Left renal cortex interstitium (tissue), 4 donors: ENCODE measurements at regions not wholly inside any gene's neighbourhood (a gene's known extent, or its start where the extent isn't known, plus 50 kb on each side); places are given as distances from the start of the nearest gene placed in this dataset.
"Not testable (repeated sequence)": the region's sequence is repeated elsewhere in the genome, so short reads cannot be mapped to it uniquely, and the experiment has no call there.

Experiments
- DNase-seq, 4 donors: peaks; one replicate each; pipeline ENCODE4 v3.0.0-alpha.2; 2013; ENCODE audit warnings: low read depth in 4 of 4, low spot score in 2 of 4, missing footprints in 1 of 4

DNA sequence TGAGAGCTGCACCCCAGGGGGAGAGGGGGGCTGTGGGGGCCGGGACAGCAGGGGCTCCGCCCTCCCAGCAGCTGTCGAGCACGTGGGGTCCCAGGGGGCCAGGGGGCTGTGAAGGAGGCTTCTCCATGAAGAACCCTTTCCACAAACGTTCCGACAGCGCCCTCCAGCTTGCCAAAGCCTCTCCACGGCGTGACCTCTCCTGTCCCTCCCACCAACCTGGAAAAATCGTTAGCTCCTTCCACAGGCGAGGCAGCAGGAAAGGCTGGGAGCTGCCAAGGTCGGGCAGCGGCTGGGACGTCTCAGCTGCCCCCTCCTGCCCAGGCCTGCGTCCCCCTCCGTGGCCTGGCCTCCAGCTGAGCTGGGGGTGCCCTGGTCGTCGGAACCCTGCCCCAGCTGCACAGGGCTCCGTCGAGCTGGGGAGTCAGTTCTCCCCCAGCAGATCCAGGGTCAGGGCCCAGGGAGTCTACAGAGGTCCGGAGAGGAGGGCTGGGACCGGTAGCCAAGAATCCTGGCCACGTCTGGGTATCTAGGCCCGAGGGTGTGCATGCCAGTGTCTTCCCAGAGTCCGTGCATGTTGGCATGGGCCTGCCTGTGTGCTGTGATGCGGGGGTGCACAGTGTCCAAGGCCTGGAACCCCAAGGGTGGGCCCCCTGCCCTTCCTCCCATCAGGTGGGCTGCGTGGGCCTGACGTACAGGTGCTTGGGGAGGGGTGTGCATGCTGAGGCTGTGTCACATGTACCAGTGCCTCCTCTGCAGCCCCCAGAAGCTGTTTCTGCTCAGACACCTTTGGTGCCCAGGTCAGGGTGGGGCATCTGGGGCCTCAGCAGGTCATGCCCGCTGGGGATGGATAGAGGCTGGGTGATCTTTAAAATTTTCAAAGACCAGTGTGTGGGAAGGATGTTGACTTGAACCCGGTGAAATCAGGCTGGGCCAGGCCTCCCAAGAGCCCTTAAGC is 66.5 kb downstream of the UNCX start:
- DNase-seq = no peak

- no peak for DNase-seq
These were observed 67.5 kb downstream of the UNCX start for GRCh38 chr7:1300206-1300605.

DNA sequence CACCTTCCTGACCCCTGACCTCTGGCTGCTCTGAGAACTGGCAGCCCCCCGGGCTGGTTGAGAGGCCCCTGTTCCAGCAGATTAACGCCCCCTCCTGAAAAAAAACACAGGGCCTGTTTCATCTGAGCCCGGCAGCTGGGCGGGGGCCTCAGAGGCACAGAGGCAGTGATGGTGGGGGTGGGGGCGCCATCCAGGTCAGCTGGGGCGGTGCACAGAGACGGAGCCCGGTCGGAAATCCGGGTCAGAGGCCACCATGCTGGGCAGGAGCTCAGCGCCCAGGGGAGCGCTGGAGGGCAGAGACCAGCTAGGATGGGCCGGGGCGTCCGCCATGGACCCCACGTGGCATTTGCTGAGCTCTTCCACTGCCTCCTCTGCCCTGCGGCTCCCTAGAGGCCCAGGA is 68.0 kb downstream of the UNCX start:
- no peak for DNase-seq

GRCh38 chr7:1301054-1301881 is 68.6 kb downstream of the UNCX start:
- no peak for DNase-seq

DNA sequence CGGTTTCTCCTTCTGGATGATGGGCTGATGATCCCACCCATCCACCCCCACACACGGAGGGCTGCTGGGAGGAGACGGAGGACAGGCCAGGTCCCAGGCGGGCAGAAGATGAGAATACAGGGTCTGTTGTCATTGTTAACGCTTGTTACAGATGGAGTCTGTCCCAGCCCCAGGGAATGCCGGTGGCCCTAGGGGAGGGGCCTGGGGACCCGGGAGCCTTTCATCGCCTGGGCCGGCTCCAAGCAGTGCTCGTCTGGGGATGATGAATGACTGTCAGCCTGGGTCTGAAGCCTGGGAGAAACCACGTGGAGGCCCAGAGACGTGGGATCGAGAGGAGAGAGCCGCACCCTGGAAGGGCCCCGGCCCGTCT is 69.2 kb downstream of the UNCX start:
- no peak for DNase-seq

GRCh38 chr7:1302936-1303335 is 70.3 kb downstream of the UNCX start:
- DNase-seq = no peak

DNA sequence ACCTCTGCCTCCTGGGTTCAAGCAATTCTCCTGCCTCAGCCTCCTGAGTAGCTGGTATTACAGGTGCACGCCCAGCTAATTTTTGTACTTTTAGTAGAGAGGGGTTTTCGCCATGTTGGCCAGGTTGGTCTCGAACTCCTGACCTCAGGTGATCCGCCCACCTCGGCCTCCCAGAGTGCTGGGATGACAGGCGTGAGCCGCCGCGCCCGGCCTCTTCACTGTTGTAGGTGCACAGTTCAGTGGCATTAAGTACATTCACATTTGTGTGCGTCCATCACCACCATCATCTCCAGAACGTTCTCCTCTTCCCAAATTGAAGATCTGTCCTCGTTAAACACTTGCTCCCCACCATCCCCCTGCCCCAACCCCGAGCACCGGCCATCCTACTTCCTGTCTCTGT is 71.3 kb downstream of the UNCX start:
- not testable (repeated sequence) for DNase-seq

DNA sequence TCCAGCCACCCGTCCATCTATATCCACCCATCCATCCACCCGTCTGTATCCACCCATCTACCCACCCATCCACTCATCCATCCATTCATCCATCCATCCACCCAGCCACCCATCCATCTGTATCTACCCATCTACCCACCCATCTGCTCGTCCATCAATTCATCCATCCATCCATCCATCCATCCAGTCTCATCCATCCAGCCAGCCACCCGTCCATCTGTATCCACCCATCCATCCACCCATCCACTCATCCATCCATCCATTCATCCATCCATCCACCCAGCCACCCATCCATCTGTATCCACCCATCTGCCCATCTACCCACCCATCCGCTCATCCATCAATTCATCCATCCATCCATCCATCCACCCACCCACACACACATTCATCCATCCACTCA is 73.2 kb downstream of the UNCX start:
- no peak for DNase-seq

DNA sequence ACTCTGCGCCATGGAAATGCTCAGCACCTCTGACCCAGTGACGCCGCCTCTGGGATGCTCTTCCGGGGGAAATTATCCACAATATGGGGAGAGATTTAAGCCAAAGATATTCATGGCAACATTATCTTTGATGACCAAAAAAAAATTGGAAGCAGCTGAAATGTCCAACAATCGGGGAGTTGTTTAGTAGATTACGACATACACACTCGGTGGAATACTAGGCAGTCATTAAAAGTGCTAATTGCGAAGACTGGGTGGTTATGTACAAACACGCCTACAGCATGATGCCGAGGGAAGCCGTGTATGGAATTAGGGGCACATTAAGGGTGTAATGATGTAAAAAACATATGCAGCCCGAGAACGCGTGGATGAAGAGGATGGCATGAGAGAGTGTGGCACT is 75.2 kb downstream of the UNCX start:
- DNase-seq = no peak

- DNase-seq = no peak
These were observed 76.6 kb downstream of the UNCX start for GRCh38 chr7:1309290-1309689.

DNA sequence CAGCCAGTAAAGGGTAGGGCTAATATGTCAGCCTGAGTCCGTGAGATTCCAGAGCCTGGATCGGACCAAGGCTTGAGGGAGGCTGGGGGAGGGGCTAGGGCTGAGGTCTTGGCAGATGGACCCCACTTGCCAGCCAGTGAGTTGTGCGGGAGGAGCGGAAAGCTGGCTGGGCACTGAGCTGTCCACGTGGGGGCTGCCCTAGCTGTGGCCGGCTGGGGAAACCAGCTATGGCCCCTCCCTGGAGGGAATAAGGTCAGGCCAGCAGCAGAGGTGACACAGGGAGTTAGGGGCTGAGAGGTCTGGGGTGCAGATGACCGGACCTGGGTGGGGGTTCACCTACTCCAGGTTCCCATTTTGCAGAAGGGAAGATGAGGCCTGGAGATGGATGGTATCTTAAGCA is 77.3 kb downstream of the UNCX start:
- no peak for DNase-seq

GRCh38 chr7:1310936-1311335 is 78.3 kb downstream of the UNCX start:
- no peak for DNase-seq

- no peak for DNase-seq
These were observed 78.9 kb downstream of the UNCX start for GRCh38 chr7:1311406-1312135.

DNA sequence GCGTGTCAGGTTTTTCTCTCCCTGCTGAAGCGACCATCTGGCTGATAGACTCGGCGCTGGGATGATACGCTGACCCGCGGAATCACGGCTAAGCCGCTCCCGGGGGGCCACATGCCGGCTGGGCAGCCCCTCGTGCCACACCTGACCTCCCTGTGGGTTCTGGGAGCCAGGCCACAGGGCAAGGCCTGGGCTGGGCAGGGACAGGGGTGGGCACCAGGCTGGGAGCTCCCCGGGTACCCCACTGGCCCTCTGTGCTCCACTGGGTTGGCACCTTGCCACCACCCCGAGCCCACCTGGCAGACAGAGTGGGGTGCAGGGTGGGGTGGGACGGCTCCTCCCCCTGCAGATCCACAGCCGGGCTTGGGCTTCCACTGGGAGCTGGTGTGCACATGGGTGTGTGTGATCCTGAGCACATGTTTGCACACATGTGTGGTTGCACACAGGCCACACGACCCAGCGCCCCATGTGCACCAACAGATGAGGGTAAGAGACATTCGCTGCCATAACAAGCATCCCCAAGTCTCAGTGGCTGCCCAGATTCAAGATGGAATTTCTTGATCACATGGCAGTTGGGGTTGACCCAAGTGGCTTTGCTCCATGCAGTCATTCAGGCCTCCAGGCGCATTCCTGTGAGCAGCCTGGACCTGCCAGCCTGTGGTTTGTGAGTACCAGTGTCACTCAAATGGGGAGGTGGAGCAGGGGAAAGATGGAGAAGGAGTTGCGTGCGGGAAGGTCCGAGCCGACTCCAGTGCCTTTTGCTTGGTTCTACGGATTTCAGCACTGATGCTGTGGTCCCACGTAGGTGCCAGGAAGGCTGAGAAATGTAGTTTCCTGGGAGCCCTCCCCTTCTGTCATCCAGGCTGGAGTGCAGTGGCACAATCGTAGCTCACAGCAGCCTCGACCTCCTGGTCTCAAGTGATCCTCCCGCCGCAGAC is 79.7 kb downstream of the UNCX start:
- no peak for DNase-seq

DNA sequence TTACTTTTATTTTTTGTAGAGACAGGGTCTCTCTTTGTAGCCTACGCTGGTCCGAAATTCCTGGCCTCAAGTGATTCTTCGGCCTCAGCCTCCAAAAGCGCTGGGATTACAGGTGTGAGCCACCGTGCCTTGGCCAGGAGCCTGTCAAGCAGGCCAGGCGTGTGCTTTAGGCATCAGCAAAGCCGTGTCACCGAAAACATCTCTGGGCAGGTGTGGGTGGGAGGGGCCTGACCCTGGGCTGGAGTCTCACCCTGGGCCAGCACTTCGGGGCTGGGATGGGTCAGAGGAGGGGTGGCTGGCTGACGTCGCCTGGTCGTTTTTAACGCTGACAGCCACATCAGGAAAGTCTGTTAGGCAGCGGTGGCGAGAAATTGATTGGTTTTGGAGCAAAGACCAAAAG is 80.9 kb downstream of the UNCX start:
- no peak for DNase-seq

- DNase-seq = no peak
These were observed 81.6 kb downstream of the UNCX start for GRCh38 chr7:1314021-1314907.

- DNase-seq = no peak
These were observed 82.3 kb downstream of the UNCX start for GRCh38 chr7:1314908-1315450.

DNA sequence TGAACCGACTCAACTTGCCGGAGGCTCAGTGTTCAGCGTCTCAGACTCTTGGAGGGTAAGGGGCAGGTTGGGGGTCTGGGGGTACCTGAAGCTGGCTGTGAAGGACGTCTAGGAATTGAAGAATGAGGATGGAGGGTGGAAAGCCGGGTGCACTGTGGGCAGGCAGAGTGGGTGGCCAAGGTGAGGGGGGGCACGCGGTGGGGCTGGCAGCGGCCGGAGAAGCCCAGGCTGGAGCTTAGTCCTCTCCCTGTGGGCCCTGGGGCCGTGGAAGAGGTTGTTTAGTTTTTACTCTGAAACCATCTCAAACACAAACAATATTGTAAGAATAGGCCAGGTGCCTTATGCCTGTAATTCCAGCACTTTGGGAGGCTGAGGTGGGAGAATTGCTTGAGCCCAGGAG is 83.4 kb downstream of the UNCX start:
- DNase-seq = no peak

DNA sequence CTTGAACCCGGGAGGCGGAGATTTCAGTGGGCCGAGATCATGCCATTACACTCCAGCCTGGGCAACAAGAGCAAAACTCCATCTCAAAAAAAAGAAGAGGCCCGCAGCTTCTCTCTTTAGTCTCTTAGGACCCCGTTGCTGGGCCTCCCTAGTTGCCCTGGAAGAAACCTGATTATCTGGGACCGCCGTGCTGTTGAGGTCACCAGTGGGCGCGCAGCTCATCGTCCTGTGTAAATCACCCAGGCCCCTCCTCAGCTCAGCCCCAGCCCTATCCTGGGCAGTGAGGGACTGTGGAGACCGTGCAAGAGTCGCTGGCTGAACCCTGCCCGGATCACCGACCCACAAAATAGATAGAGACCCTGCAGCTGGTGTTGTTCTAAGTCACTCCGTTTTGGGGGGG is 85.0 kb downstream of the UNCX start:
- DNase-seq = no peak
